T-helper 1 cell (primary cell): ENCODE measurements at regions not wholly inside any gene's neighbourhood (a gene's known extent, or its start where the extent isn't known, plus 50 kb on each side); places are given as distances from the start of the nearest gene placed in this dataset.
"Not testable (repeated sequence)": the region's sequence is repeated elsewhere in the genome, so short reads cannot be mapped to it uniquely, and the experiment has no call there.

Experiments
- DNase-seq, 5 donors: peaks; one replicate each; pipeline ENCODE4 v3.0.0-alpha.2; 2012 to 2020

DNA sequence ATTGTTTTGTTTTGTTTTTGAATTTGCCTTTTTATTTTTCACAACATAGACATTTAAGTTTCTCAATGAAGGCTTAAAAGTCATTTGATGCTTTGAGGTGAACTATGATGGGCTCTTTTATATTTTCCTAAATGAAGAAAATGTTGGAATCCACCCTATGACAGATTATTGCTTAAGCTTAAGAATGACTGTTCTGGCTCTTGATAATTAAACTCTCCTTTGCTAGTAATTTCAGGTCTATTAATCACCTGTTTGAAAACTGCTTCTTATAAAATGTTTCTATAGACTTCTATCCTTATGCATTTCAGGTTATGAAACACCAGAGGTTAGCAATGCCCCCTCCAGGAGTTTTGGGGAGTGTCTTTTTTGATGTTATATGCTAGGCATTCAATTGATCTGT lies 424.1 kb upstream of the DYNLRB2 start:
- DNase-seq = no peak

DNA sequence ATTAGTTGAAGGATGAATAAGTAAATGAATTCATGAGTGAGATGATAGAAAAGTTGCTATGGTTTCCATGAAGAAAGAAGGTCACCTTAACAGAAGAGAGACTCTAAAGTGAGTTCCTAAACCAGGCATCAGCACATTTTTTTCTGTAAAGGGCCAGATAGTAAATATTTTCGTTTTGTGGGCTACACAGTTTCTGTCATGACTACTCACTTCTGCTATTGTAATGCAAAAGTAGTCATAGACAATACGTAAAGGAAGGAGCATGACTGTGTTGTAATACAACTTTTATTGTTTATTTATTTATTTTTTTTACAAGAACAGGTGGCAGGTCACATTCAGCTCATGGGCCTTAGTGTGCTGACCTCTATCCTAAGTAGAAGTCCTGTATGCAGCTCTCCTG lies 426.1 kb upstream of the DYNLRB2 start:
- DNase-seq = no peak

DNA sequence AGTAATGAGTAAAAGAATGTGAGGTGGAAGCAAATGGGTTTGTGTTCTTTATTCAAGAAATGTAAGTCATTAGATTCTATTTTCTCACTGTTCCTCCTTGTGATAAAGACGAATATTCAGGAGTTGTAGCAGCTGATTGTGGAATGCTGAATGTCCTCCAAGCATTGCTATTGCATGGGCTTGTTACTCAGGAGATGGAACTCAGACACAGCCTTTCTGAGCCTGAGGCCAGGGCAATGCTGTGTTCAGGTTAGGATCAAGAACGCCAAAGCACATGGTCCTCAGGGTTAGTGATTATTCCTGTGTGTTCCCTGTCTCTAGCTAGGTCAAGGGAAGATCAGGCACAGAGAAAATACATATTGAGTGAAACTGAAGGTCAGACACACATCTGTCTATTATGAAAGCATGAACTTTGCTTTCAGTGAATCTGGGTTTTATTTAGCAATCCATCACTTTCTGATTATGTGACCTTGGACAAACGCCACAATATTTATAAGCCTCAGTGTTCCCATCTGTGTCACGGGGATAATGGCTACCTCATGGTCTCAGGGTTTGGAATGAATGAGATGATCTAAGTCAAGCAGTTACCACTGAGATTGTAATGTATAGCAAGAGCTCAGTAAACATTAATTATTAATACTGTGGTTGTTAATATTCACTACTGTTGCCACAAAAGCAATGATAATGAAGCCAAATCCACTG lies 426.8 kb upstream of the DYNLRB2 start:
- no peak for DNase-seq

GRCh38 chr16:80109581-80109980 lies 431.2 kb upstream of the DYNLRB2 start:
- DNase-seq = no peak

GRCh38 chr16:80107900-80108299 lies 432.9 kb upstream of the DYNLRB2 start:
- no peak for DNase-seq

DNA sequence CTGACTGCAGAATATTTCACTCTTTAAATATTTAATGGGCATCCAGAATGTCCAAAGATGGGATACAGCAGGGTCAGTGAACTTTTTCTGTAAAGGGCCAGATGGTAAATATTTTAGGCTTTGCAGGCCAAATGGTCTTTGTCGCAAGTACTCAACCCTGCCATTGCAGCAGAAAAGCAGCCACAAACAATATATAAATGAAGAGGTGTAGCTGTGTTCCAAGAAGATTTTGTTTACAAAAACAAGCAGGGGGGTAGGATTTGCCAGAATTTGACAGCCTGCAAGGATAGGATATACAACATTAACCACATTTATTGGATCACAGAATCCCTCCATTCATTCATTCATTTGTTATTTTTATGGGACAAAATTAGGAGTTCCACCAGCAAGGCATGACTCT lies 435.0 kb upstream of the DYNLRB2 start:
- DNase-seq = no peak

GRCh38 chr16:80105160-80105559 lies 435.6 kb upstream of the DYNLRB2 start:
- DNase-seq = no peak

- DNase-seq = no peak
Measured at GRCh38 chr16:80104401-80104800, 436.4 kb upstream of the DYNLRB2 start.

- no peak for DNase-seq
Measured at GRCh38 chr16:80103463-80103862, 437.3 kb upstream of the DYNLRB2 start.

GRCh38 chr16:80100846-80101451 lies 439.8 kb upstream of the DYNLRB2 start:
- no peak for DNase-seq

DNA sequence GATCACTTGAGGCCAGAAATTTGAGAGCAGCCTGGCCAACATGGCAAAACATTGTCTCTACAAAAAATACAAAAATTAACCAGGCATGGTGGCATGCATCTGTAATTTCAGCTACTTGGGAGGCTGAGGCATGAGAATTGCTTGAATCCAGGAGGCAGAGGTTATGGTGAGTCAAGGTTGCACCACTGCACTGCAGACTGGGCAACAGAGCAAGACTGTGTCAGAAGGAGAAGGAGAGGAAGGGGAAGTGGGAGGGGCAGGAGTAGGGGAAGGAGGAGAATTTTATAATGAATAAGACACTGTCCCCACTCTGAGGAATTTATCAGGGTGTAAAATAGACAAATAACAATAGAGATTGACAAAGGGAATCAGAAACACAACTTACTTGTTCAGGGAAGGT lies 440.6 kb upstream of the DYNLRB2 start:
- DNase-seq = no peak

- DNase-seq = no peak
Measured at GRCh38 chr16:80097098-80097497, 443.7 kb upstream of the DYNLRB2 start.

DNA sequence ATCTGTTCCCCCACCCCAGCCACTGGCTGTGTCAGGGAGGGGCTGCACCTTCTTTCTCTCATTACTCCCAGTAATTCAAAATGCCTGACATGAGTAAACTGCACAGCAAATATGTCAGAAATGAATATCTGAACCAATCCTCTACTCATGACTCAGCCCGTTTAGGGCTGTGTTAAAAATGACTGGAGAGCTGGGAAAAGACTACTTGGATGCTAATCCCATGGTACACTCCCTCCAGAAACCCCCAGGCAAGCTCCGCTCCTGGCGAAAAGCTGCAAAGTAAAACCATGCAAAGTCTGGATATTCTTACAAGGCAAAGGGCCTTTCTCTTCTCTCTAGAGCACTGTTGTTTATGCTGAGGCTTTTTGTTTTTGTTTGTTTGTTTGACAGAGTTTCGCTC lies 448.1 kb upstream of the DYNLRB2 start:
- no peak for DNase-seq

DNA sequence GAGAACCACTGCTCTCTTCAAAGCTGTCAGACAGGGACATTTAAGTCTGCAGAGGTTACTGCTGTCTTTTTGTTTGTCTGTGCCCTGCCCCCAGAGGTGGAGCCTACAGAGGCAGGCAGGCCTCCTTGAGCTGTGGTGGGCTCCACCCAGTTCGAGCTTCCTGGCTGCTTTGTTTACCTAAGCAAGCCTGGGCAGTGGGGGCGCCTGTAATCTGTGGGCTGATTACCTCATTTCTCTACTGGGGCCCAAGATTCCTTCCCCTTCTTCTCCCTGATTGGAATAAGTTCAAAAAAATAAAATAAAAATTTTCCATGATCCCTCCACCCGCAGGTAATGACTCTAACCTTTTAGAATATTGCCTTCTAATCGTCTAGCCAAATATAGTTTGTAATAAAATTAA lies 449.3 kb upstream of the DYNLRB2 start:
- not testable (repeated sequence) for DNase-seq

DNA sequence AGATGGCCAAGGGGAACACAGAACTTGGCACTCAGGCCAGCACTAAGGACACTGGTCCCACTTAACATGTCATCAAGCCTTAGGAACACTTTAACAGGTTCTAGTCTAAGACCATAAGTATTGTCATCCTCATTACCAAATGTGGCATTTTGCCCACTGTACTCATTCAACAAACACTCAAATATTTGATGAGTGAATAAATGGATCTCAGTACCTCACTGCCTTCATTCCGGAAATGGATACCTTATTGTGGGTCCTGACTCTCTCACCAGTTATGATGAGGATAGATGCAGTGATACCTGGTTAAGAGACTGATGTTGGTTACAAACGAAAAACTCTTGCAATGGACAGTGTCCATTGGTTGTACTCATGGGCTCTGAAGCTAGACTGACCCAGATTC lies 455.2 kb upstream of the DYNLRB2 start:
- no peak for DNase-seq

DNA sequence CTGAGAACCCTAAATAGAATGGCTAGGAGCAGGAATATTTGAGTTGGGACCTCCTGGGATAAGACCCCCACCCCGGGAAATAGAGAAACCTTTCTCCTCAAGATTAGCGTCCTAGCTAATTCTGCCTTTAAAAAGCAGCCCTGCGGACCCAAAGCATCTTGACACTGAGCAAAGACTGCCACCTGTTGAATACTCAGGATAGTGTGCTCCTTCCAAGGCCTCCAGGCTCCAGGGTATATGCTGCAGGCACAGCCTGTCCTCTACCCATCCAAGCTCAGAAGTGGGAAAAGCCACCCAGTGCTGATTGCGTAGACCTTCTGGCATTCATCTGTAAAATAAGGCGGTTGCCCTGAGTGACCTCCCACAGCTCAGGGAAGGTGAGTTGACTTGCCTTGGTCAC lies 456.2 kb upstream of the DYNLRB2 start:
- DNase-seq = peak in 1 of 5 donors; percentile 21

- no peak for DNase-seq
Measured at GRCh38 chr16:80084163-80084562, 456.6 kb upstream of the DYNLRB2 start.

- DNase-seq = no peak
Measured at GRCh38 chr16:80082906-80083305, 457.9 kb upstream of the DYNLRB2 start.

GRCh38 chr16:80081846-80082245 lies 458.9 kb upstream of the DYNLRB2 start:
- DNase-seq = no peak

DNA sequence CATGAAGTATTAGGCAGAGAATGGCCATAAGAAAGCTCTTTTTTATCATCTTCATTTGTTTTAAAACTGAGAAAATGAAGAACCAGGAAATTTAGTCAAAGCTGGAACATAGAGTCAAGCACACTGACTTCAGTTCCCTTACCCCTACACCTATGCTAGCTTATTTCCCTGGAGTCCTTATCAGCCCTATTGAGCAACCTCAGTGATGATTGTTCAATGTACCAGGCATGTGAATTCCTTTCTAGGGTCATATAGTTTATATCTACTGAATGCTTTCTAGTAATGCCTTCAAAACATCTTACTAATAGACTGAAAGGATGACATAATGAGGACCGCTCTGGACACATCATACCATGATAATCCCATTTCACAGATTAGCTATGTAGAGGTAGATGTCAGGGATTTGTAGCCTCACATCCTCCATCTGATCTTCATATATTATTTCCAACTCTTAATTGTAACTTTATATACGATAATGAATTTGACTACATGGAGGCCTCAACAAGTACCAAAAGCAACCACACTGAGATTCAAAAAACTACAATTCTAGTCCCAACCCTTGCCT lies 460.4 kb upstream of the DYNLRB2 start:
- DNase-seq = no peak

DNA sequence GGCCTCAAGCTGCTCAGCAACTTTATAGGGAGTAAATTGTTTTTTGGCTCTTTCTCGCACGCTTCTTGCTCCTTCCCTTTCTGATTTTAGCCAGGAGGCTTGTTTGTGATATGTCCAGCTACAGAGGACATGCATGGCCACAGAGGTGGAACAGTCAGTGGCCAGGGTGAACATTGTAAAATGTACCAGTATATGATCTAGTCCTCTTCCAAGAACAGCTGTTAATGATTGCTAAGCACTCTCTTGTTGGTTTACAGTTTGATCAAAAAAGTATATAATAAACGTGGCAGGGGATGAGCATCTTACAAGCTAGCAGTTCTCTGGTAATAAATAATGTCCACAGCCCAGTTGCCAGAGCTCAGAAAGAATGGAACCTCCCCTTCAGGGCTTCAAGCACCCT lies 461.7 kb upstream of the DYNLRB2 start:
- DNase-seq = no peak

DNA sequence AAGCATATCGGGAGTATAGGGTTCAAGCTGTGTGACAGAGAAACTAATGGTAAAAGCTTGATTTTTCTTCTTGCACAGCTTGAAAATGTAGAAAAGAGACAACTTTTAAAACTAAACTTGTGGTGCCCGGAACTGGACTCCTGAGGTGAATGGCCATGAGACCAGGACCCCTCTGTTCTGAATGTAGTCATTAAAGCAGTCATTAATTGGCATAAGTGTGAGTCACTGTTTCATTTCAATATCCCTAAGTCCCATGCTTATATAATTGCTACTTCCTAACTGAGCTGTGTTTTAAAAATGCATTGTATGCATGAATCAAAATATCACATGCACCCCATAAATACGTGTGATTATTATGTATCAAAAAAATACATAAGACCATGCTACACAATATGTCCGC lies 463.1 kb upstream of the DYNLRB2 start:
- no peak for DNase-seq

DNA sequence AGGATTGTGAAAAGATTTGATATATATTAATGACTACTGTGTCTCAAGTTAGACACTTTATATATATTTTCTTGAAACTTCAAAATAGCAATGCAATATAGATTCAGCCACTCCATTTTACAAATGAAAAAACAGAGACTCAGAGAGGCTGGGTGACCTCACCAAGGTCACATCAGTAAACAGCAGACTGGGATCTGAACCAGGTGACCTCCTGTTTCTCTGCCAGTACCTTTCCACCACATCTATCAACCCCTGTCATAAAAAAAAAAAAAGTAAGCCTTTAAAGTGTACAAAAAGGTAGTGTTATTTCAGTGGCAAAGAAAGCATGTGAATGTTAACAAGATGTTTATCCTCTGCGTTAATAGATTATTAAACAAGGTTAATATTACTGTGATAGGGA lies 466.5 kb upstream of the DYNLRB2 start:
- no peak for DNase-seq

DNA sequence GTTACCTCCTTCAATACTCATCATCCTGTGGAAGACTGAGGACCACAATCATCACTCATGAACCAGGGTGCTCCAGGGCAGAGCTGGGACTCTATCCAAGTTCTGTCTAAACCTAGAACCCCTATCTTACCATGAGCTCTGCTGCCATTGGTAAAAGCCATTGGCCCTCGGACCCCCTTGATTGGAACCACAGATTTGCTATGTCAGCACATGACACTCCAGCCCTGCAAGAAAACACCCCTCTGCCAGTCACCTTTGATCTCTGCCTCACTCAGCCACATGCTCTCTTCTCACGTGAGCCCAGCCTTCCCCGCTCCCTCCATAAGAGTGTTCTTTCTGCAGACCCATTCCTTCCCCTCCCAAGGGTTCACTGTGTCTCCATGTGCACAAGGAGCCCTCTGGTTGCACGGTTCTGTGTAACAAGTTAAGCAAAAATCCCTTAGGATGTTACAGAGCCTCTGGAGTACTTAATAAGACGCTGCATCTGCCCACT lies 468.8 kb upstream of the DYNLRB2 start:
- no peak for DNase-seq
